Omental fat pad (tissue), 3 donors: ENCODE measurements at regions not wholly inside any gene's neighbourhood (a gene's known extent, or its start where the extent isn't known, plus 50 kb on each side); places are given as distances from the start of the nearest gene placed in this dataset.

Source experiments
- ATAC-seq: fragments of 150-250 bp; one replicate; pipeline ENCODE4 v1.9.1; 2016; ENCODE audit warnings: mild to moderate bottlenecking, moderate library complexity; ENCODE audit not compliant: low FRiP score
- DNase-seq: peaks from one replicate; pipeline ENCODE4 v3.0.0-alpha.2; 2019; ENCODE audit warnings: low spot score
- TF ChIP-seq, protein P1 (sequence below), 3 donors: fragments of 450-650 bp; IDR thresholded peaks; one replicate each; pipeline ENCODE4 v1.5.1; 2016 to 2017; ENCODE audit warnings: antibody characterized with exemption in 3 of 3, mild to moderate bottlenecking in 3 of 3, moderate library complexity in 2 of 3

DNA sequence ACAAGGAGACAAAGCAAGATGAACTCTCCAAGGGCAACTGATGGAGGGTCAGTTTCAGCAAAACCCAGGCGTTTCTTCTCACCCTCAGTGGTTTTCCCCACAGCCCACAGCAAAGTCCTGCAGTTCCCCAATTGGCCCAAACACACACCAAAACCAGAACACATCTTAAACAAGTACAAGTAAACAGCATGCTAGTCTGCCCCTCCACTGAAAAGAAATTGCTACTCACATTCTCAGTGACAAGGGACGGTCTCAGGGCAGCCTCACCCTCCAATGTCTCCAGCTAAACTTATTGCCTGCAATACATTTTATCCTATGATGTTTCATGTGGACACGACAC is 300.6 kb upstream of the IRX3 start:
- ATAC-seq (no peak), DNase-seq (no peak)
- TF ChIP-seq, protein P1, sequence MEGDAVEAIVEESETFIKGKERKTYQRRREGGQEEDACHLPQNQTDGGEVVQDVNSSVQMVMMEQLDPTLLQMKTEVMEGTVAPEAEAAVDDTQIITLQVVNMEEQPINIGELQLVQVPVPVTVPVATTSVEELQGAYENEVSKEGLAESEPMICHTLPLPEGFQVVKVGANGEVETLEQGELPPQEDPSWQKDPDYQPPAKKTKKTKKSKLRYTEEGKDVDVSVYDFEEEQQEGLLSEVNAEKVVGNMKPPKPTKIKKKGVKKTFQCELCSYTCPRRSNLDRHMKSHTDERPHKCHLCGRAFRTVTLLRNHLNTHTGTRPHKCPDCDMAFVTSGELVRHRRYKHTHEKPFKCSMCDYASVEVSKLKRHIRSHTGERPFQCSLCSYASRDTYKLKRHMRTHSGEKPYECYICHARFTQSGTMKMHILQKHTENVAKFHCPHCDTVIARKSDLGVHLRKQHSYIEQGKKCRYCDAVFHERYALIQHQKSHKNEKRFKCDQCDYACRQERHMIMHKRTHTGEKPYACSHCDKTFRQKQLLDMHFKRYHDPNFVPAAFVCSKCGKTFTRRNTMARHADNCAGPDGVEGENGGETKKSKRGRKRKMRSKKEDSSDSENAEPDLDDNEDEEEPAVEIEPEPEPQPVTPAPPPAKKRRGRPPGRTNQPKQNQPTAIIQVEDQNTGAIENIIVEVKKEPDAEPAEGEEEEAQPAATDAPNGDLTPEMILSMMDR (IDR thresholded peaks at IDR 0.05), result no peak

GRCh38 chr16:54586474-54587175 is 300.0 kb upstream of the IRX3 start:
- no peak for ATAC-seq
- TF ChIP-seq, protein P1 (IDR thresholded peaks at IDR 0.05), result no peak
- DNase-seq, result no peak

DNA sequence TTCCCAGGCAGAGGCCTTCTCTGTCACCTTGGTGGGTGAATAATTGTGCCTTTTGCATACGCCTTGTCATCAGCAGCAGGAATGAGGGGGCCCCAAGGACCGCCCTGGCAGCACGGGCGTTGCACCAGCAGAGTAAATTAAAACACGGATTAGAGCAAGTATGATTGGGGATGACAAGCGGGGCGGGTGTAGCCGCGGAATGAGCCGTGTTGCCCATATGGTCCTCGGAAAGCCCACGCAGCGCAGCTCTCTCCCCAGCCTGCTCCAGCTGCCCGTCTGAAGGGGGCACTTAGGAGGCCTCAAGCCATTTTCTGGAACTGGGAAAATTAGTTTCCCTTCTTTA is 299.4 kb upstream of the IRX3 start:
- DNase-seq (no peak), ATAC-seq (no peak)
- TF ChIP-seq, protein P1 (IDR thresholded peaks at IDR 0.05), result no peak

- DNase-seq (no peak), ATAC-seq (no peak)
- TF ChIP-seq, protein P1 (IDR thresholded peaks at IDR 0.05), result no peak
Observed at GRCh38 chr16:54585094-54585997, 298.8 kb upstream of the IRX3 start.

GRCh38 chr16:54584121-54584520 is 297.5 kb upstream of the IRX3 start:
- TF ChIP-seq, protein P1 (IDR thresholded peaks at IDR 0.05), result no peak
- DNase-seq (no peak), ATAC-seq (no peak)

GRCh38 chr16:54582631-54583250 is 296.2 kb upstream of the IRX3 start:
- ATAC-seq, result no peak
- DNase-seq, result no peak
- TF ChIP-seq, protein P1 (IDR thresholded peaks at IDR 0.05), result no peak
